HUES6 (cell line): ENCODE measurements at regions not wholly inside any gene's neighbourhood (a gene's known extent, or its start where the extent isn't known, plus 50 kb on each side); places are given as distances from the start of the nearest gene placed in this dataset.

Experiments
- H3K27ac ChIP-seq: 2 replicates; pipeline ENCODE4 v1.7.0; 2013; ENCODE audit warnings: low read depth, mild to moderate bottlenecking, low read length, inconsistent platforms
- H3K27me3 ChIP-seq: 2 replicates; pipeline ENCODE4 v1.6.1; 2013; ENCODE audit warnings: low read length; ENCODE audit not compliant: control insufficient read depth, insufficient read depth
- H3K36me3 ChIP-seq: 2 replicates; pipeline ENCODE4 v1.6.1; 2013; ENCODE audit warnings: low read length; ENCODE audit not compliant: control insufficient read depth, insufficient read depth
- H3K4me1 ChIP-seq: 2 replicates; pipeline ENCODE4 v1.6.1; 2013; ENCODE audit warnings: low read length; ENCODE audit not compliant: control insufficient read depth, insufficient read depth
- H3K4me3 ChIP-seq: 2 replicates; pipeline ENCODE4 v1.5.1; 2013; ENCODE audit warnings: low read depth, low read length
- H3K9ac ChIP-seq: one replicate; pipeline ENCODE4 v1.6.1; 2013; ENCODE audit warnings: mild to moderate bottlenecking, low read length
- H3K9me3 ChIP-seq: 2 replicates; pipeline ENCODE4 v1.6.1; 2013; ENCODE audit warnings: low read depth, low read length; ENCODE audit not compliant: control insufficient read depth, insufficient read depth

DNA sequence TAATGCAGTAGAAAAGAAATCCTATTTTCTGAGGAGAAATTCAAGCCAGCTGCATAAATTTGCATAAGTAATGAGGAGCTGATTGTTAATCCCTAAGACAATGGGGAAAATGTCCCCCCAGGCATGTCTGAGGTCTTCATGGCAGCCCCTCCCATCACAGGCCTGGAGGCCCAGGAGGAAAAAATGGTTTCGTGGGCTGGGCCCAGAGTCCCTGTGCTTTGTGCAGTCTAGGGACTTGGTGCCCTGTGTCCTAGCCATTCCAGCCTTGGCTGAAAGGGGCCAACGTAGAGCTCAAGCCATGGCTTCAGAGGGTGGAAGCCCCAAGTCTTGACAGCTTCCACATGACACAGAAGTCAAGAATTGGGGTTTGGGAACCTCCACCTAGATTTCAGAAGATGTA lies 357.5 kb downstream of the SPATA31D1 start:
- Histone ChIP-seq H3K4me3 (no peak overlapping the region), H3K36me3 (no peaks in the 10 kb centered on the region), H3K9me3 (peaks cover 48% of the 10 kb centered on the region), H3K27ac (no peak overlapping the region), H3K4me1 (no peaks in the 10 kb centered on the region), H3K9ac (no peak overlapping the region), H3K27me3 (no peaks in the 10 kb centered on the region)

DNA sequence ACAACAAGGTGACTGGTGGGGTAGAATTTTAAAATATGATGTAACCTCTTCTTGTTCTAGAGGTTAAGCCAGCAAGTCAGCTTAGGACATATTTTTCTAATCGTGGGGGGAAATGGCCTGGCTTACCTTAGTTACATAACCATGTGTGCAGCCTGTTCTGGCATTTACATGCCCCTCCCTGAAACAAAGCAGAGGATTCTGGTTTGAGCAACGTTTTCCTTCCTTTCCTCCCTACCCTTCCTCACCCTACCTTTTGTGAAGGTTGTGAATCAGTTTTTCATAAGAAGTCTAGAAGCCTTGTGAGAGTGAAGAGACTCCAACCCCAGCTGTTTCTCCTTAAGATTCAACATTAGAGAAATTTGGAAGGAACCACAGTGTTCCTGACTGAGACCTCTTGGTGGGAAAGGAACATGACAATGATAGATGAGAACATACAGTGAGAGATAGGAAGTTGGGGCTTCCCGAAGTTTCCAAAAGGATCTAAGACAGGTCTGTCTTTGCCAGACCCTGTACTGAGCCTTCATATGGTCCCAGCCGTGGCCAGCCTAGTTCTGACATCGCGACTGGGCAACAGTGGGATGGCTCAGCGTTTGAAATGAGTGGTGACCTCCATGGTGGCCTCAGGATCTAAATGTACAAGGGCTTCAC lies 365.2 kb downstream of the SPATA31D1 start:
- Histone ChIP-seq H3K4me3 (no peak overlapping the region), H3K36me3 (no peaks in the 10 kb centered on the region), H3K27me3 (no peaks in the 10 kb centered on the region), H3K9ac (no peak overlapping the region), H3K27ac (no peak overlapping the region), H3K9me3 (peaks cover 4% of the 10 kb centered on the region), H3K4me1 (peaks cover 4% of the 10 kb centered on the region; the same call in 1 of the 2 replicates)

- H3K9ac ChIP-seq = no peak overlapping the region
Measured at GRCh38 chr9:82354279-82354659, 365.7 kb downstream of the SPATA31D1 start.

DNA sequence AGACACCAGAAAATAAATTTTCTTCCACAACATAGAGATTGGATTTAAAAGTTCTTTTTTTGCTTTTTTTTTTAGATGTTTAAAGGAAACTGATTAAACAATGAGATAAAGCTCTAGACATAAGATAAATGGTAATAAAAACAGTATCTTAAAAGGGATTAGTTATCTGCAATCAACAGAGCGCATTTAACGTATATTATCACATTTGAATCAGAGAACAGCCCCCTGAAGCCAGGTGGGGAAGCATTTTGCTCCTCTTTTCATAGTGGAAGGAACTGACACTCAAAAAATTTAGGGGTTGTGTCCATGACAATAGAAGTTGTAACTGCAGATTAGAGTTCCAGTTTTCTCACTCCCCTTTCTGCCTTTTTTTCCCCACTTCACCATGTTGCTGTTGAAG lies 367.6 kb downstream of the SPATA31D1 start:
- Histone ChIP-seq H3K36me3 (no peaks in the 10 kb centered on the region), H3K9ac (no peak overlapping the region), H3K4me3 (no peak overlapping the region), H3K27me3 (no peaks in the 10 kb centered on the region), H3K9me3 (no peaks in the 10 kb centered on the region), H3K27ac (no peak overlapping the region), H3K4me1 (peaks cover 4% of the 10 kb centered on the region; the same call in 1 of the 2 replicates)

More at GRCh38 chr9:82354279-82354659, 365.7 kb downstream of the SPATA31D1 start:
- Histone ChIP-seq H3K4me1 (peaks cover 4% of the 10 kb centered on the region; the same call in 1 of the 2 replicates), H3K36me3 (no peaks in the 10 kb centered on the region), H3K9me3 (no peaks in the 10 kb centered on the region), H3K27ac (no peak overlapping the region), H3K4me3 (no peak overlapping the region), H3K27me3 (no peaks in the 10 kb centered on the region)

DNA sequence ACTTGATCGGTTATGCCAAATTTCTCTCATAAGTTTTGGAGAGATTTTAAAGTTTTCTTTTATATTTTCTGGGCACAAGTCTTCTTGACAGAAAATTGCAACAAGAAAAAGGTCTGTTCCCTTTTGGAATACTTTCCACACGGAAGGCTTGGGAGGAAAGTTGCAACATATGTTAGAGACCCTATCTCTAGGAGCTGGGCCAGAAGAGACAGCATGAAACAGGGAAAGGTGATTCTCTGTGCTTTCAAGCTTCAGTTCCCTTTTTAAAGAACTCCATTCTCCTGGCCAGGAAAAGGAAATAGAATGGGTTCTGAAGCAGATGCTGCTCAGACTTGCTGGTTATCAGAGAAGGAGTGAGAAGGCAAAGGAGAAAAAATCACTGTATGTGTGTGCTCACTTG lies 368.3 kb downstream of the SPATA31D1 start:
- no peaks in the 10 kb centered on the region for H3K27me3 ChIP-seq

DNA sequence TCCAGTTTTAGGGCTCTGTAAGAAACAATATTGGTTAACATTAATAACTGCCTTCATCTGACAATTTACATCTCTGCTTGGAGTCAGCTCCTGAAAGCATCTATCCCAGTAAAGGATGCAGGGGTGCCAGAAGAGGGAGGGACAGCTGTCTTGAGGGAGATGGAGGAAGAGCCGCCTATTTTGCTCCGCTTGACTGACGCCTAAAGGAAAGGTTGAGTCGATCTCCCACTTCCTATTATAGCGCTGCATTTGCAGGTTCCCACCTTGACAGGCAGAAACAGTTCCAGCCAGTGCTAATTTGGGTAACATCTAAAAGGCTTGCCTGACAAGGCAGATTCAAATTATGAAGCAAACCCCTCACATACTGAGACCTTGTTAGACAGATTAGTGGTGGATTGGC lies 374.6 kb downstream of the SPATA31D1 start:
- no peaks in the 10 kb centered on the region for H3K27me3 ChIP-seq
- no peaks in the 10 kb centered on the region for H3K36me3 ChIP-seq
- H3K9ac ChIP-seq = no peak overlapping the region
- no peaks in the 10 kb centered on the region for H3K4me1 ChIP-seq
- no peak overlapping the region for H3K27ac ChIP-seq
- H3K4me3 ChIP-seq = no peak overlapping the region
- H3K9me3 ChIP-seq = no peaks in the 10 kb centered on the region

More for the DNA sequence above, 368.3 kb downstream of the SPATA31D1 start:
- H3K27ac ChIP-seq = no peak overlapping the region
- H3K9me3 ChIP-seq = no peaks in the 10 kb centered on the region
- no peak overlapping the region for H3K9ac ChIP-seq
- no peak overlapping the region for H3K4me3 ChIP-seq
- peaks cover 4% of the 10 kb centered on the region; the same call in 1 of the 2 replicates for H3K4me1 ChIP-seq
- H3K36me3 ChIP-seq = no peaks in the 10 kb centered on the region

- H3K9me3 ChIP-seq = no peaks in the 10 kb centered on the region
- no peaks in the 10 kb centered on the region for H3K4me1 ChIP-seq
- H3K27ac ChIP-seq = no peak overlapping the region
- no peaks in the 10 kb centered on the region for H3K36me3 ChIP-seq
- no peaks in the 10 kb centered on the region for H3K27me3 ChIP-seq
- H3K9ac ChIP-seq = no peak overlapping the region
- H3K4me3 ChIP-seq = no peak overlapping the region
Measured at GRCh38 chr9:82363682-82364081, 375.1 kb downstream of the SPATA31D1 start.

DNA sequence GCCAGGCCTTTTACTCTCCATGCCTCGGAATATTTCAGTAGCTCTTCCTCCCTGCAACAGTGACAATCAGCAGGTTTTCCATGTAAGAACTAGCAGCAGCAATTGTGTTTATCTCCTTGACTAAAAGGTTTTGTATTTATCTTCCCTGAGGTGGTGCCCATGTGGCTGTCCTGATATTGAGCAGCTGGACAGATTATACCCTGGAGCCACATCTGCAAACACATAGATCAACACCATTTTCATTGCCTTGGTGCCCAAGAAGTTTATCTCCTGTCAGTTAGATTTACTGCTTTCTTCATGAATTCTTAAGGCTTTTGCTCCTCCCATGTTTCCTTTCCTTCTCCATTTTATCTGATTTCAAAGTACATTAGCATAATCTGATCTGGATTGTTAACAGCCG lies 378.4 kb downstream of the SPATA31D1 start:
- no peaks in the 10 kb centered on the region for H3K27me3 ChIP-seq

GRCh38 chr9:82367929-82368328 lies 379.4 kb downstream of the SPATA31D1 start:
- no peak overlapping the region for H3K9ac ChIP-seq
- no peaks in the 10 kb centered on the region for H3K36me3 ChIP-seq
- no peaks in the 10 kb centered on the region for H3K9me3 ChIP-seq
- H3K27me3 ChIP-seq = no peaks in the 10 kb centered on the region
- no peak overlapping the region for H3K4me3 ChIP-seq
- no peaks in the 10 kb centered on the region for H3K4me1 ChIP-seq
- no peak overlapping the region for H3K27ac ChIP-seq

More for the DNA sequence above, 378.4 kb downstream of the SPATA31D1 start:
- Histone ChIP-seq H3K36me3 (no peaks in the 10 kb centered on the region), H3K9me3 (no peaks in the 10 kb centered on the region), H3K4me1 (no peaks in the 10 kb centered on the region), H3K9ac (no peak overlapping the region), H3K27ac (no peak overlapping the region), H3K4me3 (no peak overlapping the region)

GRCh38 chr9:82369251-82369945 lies 380.8 kb downstream of the SPATA31D1 start:
- no peaks in the 10 kb centered on the region for H3K9me3 ChIP-seq
- no peaks in the 10 kb centered on the region for H3K36me3 ChIP-seq
- no peak overlapping the region for H3K27ac ChIP-seq
- H3K27me3 ChIP-seq = no peaks in the 10 kb centered on the region
- H3K9ac ChIP-seq = no peak overlapping the region
- no peaks in the 10 kb centered on the region for H3K4me1 ChIP-seq
- no peak overlapping the region for H3K4me3 ChIP-seq

GRCh38 chr9:82375041-82375440 lies 386.5 kb downstream of the SPATA31D1 start:
- Histone ChIP-seq H3K4me3 (no peak overlapping the region), H3K4me1 (no peaks in the 10 kb centered on the region), H3K9me3 (no peaks in the 10 kb centered on the region), H3K36me3 (no peaks in the 10 kb centered on the region), H3K27me3 (no peaks in the 10 kb centered on the region), H3K27ac (no peak overlapping the region), H3K9ac (no peak overlapping the region)
